ENCODE measurements at regions not wholly inside any gene's neighbourhood (a gene's known extent, or its start where the extent isn't known, plus 50 kb on each side); places are given as distances from the start of the nearest gene placed in this dataset.
A peak's percentile ranks its signal among the peaks of the same experiment; 100 is the strongest.

GRCh38 chr1:242579528-242580235 lies 55.2 kb upstream of the PLD5 start:
- no peak overlapping the region for H3K56ac ChIP-seq (replicated peaks; ENCODE audit: insufficient read length, low read depth, low read length)
- no peaks in the 10 kb centered on the region for H4K20me1 ChIP-seq (replicated peaks in 1 of 2; ENCODE audit: control insufficient read depth in 1 of 2, insufficient read depth in 2 of 2, low read length in 2 of 2)
- no peak overlapping the region for H3K23ac ChIP-seq (ENCODE audit: insufficient read length)
- no peaks in the 10 kb centered on the region for H3K79me2 ChIP-seq (ENCODE audit: control insufficient read depth in 1 of 2, insufficient read depth in 2 of 2, low read length in 2 of 2)
- ChIA-PET POLR2A (ENCODE audit: partially characterized antibody) (no interaction called here), CTCF (ENCODE audit: partially characterized antibody) (interaction anchor here (0.7 kb wide), 1 partner anchor 74 kb away, joined by 3 read pairs; no protein-coding TSS in a partner anchor)
- no peak overlapping the region for H4K8ac ChIP-seq (ENCODE audit: extremely low read depth, insufficient read depth, low read length)
- H4K91ac ChIP-seq (replicated peaks; ENCODE audit: insufficient read length, low read length): no peak overlapping the region
- no peaks in the 10 kb centered on the region for H3K4me1 ChIP-seq (replicated peaks in 1 of 4; ENCODE audit: control insufficient read depth in 3 of 4, insufficient read depth in 4 of 4, low read length in 3 of 4)
- H2AFZ ChIP-seq (ENCODE audit: low read length): peak overlapping the region; percentile 50; the same call in 1 of the 2 replicates
- no peak overlapping the region for H3K4ac ChIP-seq (replicated peaks; ENCODE audit: insufficient read length, low read depth, low read length)
- no peak overlapping the region for H4K5ac ChIP-seq (ENCODE audit: insufficient read length, low read depth, low read length)
- no peak overlapping the region for H2AK5ac ChIP-seq (ENCODE audit: low read depth, low read length)
- H2BK12ac ChIP-seq (ENCODE audit: low read depth, low read length): no peak overlapping the region
- H3K27ac ChIP-seq (ENCODE audit: low read depth, low read length): no peak overlapping the region
- H3K23me2 ChIP-seq (ENCODE audit: low read depth, low read length): no peaks in the 10 kb centered on the region
- WGBS, 2 experiments (ENCODE audit: extremely low coverage in 1 of 2, insufficient coverage in 1 of 2, insufficient read length in 1 of 2, insufficient replicate concordance in 2 of 2, low coverage in 1 of 2, low lambda C conversion rate in 2 of 2, missing lambda C conversion rate in 1 of 2): 82% methylated on average over 2 of the region's 2 CpGs; no CpG with 5 or more reads in 1 of the 2 experiments
- H2BK15ac ChIP-seq (ENCODE audit: low read length): no peak overlapping the region
- H3K14ac ChIP-seq (ENCODE audit: insufficient read length): no peak overlapping the region
- H3K18ac ChIP-seq (ENCODE audit: extremely low read depth, low read length): no peak overlapping the region
- H2BK20ac ChIP-seq (ENCODE audit: low read length): no peak overlapping the region
- no peak overlapping the region for H3K4me3 ChIP-seq (ENCODE audit: extremely low read depth in 1 of 4, insufficient read depth in 2 of 4, low read depth in 3 of 4, low read length in 4 of 4)
- H2BK120ac ChIP-seq (replicated peaks; ENCODE audit: low read depth, low read length): no peak overlapping the region
- no peaks in the 10 kb centered on the region for H3K79me1 ChIP-seq (ENCODE audit: low read depth, low read length)
- H3K9me3 ChIP-seq (ENCODE audit: insufficient read depth in 2 of 2, low read depth in 1 of 2, low read length in 1 of 2): peaks cover 5 to 6% of the 10 kb centered on the region in 2 experiments; a peak in 3 of 4 replicates
- H3K4me2 ChIP-seq (ENCODE audit: insufficient read depth in 1 of 2, low read depth in 2 of 2, low read length in 2 of 2): no peak overlapping the region; a peak in 1 of 4 replicates
- no peak overlapping the region for H2BK5ac ChIP-seq (ENCODE audit: low read depth, low read length)
- peaks cover 0 to 2% (median 0%) of the 10 kb centered on the region in 4 experiments; a peak in 1 of 7 replicates for H3K27me3 ChIP-seq (replicated peaks in 1 of 4; ENCODE audit: control insufficient read depth in 3 of 4, extremely low read depth in 1 of 4, insufficient read depth in 3 of 4, low read length in 3 of 4)
- no peaks in the 10 kb centered on the region; a peak in 2 of 8 replicates for H3K36me3 ChIP-seq (ENCODE audit: control insufficient read depth in 2 of 4, insufficient read depth in 4 of 4, low read length in 3 of 4)
- no peak for DNase-seq (ENCODE audit: low read depth in 1 of 2, low spot score in 2 of 2)
- H3K9ac ChIP-seq (replicated peaks in 1 of 4; ENCODE audit: extremely low read depth in 1 of 4, low read depth in 3 of 4, low read length in 3 of 4): no peak overlapping the region
- FAIRE-seq: no peak
- TF ChIP-seq SIX5 (IDR thresholded peaks at IDR 0.05; ENCODE audit: low read depth, low read length) (no peak), SP1 (IDR thresholded peaks at IDR 0.05; ENCODE audit: low read depth, low read length) (no peak), JUN (IDR thresholded peaks at IDR 0.05; ENCODE audit: low read depth, low read length) (no peak), SUZ12 (IDR thresholded peaks at IDR 0.05; ENCODE audit: low read length) (no peak), TAF1 (IDR thresholded peaks at IDR 0.05; ENCODE audit: low read depth, low read length) (no peak), YY1 (IDR thresholded peaks at IDR 0.05; ENCODE audit: low read depth, low read length) (no peak)
